HG03521 (cell line): ENCODE measurements at regions not wholly inside any gene's neighbourhood (a gene's known extent, or its start where the extent isn't known, plus 50 kb on each side); places are given as distances from the start of the nearest gene placed in this dataset.

ENCODE experiments used
- ATAC-seq: cut with Tn5 transposase; IDR thresholded peaks from one replicate; pipeline ENCODE4 v1.9.1; 2021; ENCODE audit warnings: mild to moderate bottlenecking, moderate library complexity; ENCODE audit not compliant: unreplicated experiment

DNA sequence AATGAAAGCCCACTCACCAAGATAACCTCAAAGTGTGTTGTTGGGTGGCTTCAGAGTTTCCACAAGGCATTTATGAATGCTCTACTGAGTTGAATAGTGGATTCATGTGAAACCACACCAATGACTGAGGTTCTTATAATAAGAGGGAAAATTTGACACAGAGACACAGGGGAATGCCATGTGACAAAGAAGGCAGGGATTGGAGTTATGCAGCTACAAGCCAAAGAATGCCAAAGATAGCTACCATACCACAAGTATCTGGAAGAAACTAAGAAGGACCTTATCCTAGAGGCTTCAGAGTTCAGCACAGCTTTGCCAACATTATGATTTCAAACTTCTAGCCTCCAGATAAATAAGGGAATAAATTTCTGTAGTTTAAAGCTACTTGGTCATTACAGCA, 68.0 kb upstream of the PCDH15 start:
- no peak for ATAC-seq

- ATAC-seq = no peak
These were observed 65.6 kb upstream of the PCDH15 start for GRCh38 chr10:54866666-54867065.

- ATAC-seq = no peak
These were observed 53.8 kb upstream of the PCDH15 start for GRCh38 chr10:54854843-54855242.

DNA sequence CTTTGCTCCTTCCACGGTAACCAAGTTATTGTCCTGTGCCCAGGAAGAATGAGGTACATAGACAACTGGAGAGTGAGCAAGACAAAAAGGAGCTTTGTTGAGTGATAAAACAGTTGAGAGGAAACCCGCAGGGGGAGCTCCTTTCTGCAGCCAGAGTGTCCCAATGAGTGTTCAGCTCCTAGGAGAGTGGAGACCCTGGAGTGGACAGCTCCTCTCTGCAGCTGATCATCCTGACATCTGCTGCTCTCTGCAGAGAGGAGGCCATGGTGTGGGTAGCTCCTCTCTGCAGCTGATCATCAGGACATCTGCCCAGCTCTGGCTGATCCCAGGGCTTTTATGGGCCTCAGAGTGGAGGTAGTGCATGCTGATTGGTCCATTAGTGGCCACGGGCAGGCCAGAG, 53.4 kb upstream of the PCDH15 start:
- no peak for ATAC-seq

DNA sequence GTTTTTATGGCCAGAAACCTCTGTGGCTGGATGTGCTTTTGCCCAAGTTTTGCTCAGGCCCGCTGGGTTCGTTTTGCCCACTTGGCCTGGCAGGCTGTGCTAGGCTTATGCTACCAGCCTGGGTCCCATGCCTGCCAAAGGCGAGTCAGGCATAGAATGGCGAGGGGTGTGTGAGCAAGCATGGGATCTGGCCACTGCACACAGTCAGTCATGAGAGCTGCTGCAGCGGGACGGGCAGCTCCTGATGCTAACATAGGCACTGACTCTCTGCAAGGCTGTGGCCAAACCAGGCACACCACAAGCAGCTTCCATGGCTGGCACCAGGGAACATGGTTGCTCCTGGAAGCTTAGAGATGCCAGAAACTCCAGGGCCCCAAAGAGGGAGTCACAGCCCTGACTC, 52.9 kb upstream of the PCDH15 start:
- ATAC-seq = no peak
